MM.1S (cell line): ENCODE measurements at regions not wholly inside any gene's neighbourhood (a gene's known extent, or its start where the extent isn't known, plus 50 kb on each side); places are given as distances from the start of the nearest gene placed in this dataset.

Source experiments
- EZH2 ChIP-seq: fragments of 300-600 bp; sonication (generic); optimal IDR thresholded peaks from 2 replicates; pipeline ENCODE3; 2017; ENCODE audit warnings: low read depth, mild to moderate bottlenecking, antibody characterized with exemption, low read length, mixed read lengths
- EZH2phosphoT487 ChIP-seq: fragments of 300-600 bp; sonication (generic); IDR thresholded peaks from 2 replicates; pipeline ENCODE4 v1.6.1; 2018; ENCODE audit warnings: antibody characterized with exemption, low read length
- TF ChIP-seq, protein P1 (sequence below): fragments of 300-600 bp; sonication (generic); IDR thresholded peaks from 2 replicates; pipeline ENCODE4 v1.5.1; 2016; ENCODE audit warnings: antibody characterized with exemption, low read length, mixed read lengths

DNA sequence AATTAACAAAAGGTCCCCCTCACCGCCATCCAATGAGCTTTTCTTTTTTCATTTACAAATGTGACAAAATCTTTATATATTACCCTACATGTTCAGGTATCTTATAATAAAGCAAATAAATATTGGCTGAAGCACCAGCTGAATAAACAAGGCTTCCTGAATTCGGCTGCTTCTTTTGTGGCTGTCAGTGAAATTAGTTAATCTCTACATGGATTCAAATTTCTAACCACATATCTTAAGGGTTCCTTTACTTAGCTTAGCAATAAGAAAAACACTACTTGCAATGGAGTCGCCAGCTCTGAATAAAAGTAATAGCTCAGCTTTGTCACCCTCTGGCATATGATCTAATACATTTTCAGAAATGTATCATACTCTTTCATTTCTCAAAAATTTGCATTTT is 104.3 kb downstream of the CCNA1 start:
- TF ChIP-seq, protein P1, sequence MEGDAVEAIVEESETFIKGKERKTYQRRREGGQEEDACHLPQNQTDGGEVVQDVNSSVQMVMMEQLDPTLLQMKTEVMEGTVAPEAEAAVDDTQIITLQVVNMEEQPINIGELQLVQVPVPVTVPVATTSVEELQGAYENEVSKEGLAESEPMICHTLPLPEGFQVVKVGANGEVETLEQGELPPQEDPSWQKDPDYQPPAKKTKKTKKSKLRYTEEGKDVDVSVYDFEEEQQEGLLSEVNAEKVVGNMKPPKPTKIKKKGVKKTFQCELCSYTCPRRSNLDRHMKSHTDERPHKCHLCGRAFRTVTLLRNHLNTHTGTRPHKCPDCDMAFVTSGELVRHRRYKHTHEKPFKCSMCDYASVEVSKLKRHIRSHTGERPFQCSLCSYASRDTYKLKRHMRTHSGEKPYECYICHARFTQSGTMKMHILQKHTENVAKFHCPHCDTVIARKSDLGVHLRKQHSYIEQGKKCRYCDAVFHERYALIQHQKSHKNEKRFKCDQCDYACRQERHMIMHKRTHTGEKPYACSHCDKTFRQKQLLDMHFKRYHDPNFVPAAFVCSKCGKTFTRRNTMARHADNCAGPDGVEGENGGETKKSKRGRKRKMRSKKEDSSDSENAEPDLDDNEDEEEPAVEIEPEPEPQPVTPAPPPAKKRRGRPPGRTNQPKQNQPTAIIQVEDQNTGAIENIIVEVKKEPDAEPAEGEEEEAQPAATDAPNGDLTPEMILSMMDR = no peak
- TF ChIP-seq EZH2 (no peak), EZH2phosphoT487 (no peak)
